Lung microvascular endothelial cell (primary cell): ENCODE measurements at regions not wholly inside any gene's neighbourhood (a gene's known extent, or its start where the extent isn't known, plus 50 kb on each side); places are given as distances from the start of the nearest gene placed in this dataset.

Experiments
- DNase-seq, 2 donors: peaks; one replicate each; pipeline versions ENCODE4 v3.0.0 to v3.0.0-alpha.2; 2010; ENCODE audit warnings: low read depth in 2 of 2

GRCh38 chr5:3542769-3543168 lies 52.9 kb upstream of the IRX1 start:
- DNase-seq, result no peak

DNA sequence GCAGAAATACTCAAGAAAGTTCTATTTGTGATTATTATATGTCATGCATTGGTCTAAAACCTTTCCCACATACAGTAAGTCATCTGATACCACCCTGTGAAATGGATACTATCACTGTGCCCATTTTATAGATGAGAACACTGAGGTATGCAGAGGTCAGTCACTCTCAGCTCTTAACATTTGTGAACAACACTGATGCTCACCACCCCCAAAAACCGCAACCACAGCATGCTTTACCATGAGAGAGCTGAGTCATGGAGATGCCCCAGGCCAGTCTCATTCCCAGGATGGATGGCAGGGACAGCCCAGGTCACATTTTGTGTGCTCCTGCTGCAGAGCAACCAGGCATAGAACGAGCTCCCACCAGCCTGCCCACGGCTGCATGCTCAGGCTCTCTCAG lies 53.5 kb upstream of the IRX1 start:
- DNase-seq, result no peak

DNA sequence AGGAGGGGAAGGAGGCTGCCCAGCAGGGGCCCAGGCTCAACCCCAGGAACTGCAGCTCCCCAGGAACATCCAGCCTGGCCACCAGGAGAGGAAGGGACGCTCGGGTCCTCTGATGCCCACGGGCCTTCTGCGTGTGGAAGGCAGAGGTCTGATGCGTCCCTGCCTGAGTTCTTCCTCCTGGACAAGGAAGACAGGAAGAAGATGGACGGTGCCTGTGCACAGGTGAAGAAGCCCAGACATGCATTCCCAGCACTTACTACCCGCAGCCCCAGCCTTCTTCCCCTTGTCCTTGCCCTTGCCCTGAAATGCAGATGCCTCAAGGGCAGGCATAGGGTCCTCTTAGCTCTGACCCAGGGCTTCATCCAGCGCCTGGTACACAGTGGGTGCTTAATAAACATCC lies 56.7 kb upstream of the IRX1 start:
- no peak for DNase-seq

DNA sequence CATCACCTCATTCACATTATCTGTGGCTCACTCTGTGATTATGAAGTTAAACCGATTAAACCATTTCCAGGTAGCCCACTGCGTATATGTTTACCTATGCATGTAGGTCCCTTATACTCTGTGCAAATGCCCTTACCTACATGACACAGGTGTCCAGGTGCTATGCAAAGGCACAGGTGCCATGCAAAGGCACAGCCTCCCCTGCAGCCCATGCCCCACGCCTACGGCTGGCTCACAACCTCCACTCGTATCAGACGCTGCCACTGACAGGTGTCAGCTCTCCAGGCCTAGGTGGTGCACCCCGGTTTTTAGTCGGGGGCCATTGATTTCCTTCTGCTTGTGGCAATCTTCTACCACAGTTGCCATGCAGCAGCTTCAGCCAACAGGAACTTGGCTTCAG lies 57.7 kb upstream of the IRX1 start:
- no peak for DNase-seq

- no peak for DNase-seq
Measured at GRCh38 chr5:3535414-3536211, 60.0 kb upstream of the IRX1 start.

GRCh38 chr5:3534997-3535396 lies 60.6 kb upstream of the IRX1 start:
- no peak for DNase-seq

DNA sequence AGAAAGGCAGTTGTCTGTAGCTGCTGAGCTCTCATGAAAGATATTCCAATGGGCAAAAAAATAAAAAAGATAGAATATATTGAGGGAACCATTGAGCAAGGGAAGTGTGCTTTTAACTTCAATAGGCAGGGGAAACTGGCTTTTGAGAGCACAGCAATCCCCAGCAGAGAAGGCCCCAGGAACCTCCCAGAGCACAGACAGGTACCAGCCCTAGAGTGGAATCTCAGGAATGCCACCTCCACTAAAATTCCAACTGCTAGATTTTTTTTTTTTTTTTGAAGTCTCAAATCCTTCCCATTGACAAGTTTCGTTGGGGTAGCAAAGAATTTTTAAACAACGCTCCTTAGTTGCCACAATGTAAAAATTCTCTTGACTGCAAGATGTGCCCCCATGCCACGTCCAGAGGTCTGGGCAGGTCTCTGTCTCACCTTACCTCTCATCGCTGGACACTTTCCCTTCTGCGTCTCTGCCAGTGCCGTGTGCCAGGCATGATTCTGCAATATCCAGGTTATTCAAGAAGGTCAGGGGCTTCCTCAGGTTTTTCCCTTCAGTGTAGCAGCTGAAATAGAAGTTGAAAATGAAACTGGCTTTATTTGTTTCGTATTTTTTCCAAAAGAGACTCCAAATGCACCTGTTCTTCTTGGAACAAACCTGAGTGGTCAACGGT lies 64.2 kb upstream of the IRX1 start:
- DNase-seq, result no peak

GRCh38 chr5:3530251-3530650 lies 65.4 kb upstream of the IRX1 start:
- no peak for DNase-seq

DNA sequence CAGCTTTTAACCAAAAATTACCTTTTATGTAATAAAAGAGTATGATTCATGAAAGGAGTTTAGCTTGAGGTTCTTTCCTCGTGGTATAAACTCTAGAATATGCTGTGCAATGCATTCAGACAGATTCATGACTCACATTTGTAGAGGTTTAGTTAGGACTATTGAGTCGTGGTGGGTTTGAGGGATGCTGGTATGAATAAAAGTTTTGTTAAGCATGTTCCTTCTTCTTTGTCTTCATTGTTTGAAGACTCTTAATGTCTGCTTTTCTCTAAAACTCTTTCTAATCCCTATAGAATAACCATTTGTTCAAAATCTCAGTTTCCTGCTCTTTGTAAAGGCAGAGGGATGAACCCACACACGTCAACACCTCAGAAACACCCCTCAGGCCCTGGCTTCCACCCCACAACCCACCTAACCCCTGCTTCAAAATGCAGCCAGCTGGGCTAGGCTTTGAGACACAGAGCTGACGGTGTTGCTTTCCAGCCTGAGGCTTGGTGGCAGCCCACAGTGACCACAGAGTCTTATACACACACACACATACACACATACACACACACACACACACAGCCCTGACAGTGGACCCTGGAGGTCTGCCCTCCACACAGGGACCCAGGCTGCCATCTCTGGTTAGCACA lies 69.0 kb upstream of the IRX1 start:
- DNase-seq, result no peak

DNA sequence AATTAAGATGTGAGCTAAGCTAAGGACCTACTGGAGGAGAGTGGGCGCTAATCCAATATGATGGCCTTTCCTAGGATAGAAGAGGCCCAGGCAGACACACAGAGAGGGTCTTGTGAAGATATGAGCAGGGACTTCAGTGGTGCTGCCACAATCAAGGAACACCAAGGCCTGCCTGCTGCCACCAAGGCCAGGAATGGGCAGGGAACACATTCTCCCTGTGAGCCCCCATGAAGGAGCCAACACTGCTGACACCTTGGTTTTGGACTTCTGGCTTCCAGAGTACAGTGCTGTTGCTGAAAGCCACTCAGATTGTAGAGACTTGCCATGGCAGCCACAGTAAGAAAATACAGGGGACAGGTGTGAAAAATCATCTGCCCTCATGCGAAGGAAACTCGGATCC lies 73.1 kb upstream of the IRX1 start:
- DNase-seq, result no peak

GRCh38 chr5:3518576-3518975 lies 77.1 kb upstream of the IRX1 start:
- no peak for DNase-seq

DNA sequence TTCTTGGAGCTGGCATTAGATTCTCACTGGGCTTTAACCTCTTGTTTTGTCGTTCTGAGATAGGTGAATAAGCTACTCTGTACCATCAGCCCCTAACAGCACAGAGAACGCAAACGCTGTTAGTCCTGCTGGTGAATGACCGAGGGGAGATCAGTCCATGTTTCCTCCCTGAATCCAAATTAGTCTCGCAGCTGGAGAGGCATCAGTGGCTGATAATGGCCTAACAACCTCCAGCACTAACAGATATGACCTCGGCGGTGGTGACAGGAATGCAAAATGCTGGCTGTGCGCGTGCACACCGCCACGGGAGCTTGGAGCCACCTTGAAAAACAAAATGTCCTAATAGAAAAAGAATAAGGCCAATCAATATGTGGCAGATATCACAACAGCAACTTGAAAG lies 77.6 kb upstream of the IRX1 start:
- no peak for DNase-seq

DNA sequence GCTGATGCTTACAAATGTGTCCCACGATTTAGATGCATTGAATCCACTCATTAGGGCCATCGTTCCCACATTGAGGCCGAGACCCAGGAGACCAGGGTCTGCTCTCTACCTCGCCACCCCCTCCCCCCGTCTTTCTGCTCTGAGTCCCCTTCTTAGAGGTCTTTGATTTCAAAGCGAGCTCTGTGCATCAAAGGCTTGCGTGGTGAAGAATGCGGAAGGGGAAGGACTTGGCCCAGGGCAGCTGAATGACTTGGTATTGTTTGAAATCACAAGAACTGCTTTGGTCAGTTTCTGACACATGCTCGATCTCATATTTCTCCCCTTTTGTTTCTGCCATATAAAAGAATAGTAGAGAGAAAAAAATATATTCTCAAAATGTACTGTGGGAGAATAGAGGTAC lies 78.3 kb upstream of the IRX1 start:
- DNase-seq, result no peak

DNA sequence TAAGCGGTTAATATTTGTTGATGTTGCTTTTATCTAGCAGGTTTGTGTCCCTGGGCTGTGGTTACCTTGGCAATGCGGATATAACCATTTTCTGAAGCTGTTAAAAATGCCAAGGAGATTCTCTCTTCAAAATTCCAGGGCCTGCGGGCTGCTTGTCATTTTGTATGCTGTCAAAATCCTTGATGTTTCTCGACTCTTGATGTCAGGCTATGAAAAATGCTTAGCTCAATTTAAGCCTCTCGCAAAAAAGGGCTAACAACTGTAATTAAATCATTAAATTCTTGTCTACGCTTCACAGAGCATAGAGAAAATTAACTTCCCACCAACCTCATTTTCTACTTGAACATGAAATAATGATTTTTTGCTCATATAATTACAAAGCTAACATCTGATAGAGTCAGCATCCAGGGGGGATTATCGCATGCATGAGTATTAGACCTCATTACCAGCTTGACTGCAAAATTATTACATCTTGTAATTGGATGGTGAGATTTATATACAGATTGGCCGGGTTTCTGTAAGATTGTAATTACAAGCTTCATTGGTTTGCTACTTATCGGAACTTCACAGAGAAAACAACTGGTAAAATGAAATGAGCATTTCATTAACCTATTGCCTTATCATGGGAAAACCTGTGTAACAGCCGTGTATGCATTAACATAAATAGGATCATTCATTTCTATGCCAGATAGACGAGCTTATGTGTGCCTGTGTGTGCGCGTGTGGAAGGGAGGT lies 83.1 kb upstream of the IRX1 start:
- DNase-seq, result no peak

DNA sequence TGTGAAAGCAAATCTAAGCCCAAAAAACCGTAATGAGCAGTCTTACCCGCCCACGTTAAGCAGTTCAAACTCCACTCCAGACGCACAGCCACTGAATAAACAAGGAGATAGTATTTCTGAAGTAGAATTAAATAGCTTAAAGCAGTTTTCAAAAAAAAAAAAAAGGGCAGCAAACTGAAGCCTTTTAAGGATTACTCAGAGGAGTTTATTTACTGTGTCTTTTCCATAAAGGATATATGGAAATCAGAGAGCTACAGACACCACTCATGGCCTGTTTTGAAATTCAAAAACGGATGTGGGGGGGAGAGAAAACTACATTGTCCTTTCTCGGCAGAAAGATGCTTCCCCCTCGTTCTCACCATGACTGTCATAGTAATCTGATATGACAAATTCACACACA lies 83.7 kb upstream of the IRX1 start:
- no peak for DNase-seq

GRCh38 chr5:3511519-3511918 lies 84.1 kb upstream of the IRX1 start:
- no peak for DNase-seq

DNA sequence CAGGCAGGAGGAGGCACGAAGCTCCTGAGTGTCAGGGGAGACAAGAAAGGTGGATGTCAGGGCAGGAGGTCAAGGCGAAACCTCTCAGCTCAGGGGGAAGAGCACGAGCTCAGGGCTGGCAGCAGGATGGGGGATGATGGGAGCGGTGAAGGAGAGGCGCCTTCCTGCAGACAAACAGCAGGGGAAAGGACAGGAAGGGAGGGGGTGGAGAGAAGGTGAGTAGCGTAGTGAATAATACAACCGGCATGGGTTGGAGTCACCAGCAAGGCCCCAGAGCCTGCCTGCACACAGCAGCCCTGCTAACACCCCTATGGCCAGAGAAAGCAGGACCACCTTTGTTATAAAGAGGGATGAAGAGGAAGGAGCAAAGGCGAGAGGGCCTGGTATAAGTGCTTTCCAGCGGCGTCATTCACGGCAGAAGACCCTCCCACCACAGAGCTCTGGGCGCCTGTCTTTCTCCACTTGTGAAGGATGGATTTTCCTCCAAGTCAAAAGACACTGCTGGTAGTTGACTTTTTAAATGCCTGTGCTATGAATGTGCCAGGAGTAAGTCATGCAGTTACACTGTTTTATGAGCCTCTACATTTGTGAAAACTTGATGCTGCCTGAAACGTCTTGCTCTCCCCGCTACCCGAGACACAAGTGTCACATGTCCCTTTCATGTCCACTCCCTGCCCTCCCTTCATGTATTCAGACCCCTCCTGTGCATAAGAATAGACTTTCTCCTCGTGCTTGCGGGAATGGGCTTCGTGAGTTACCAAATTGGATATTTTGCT lies 84.8 kb upstream of the IRX1 start:
- no peak for DNase-seq

DNA sequence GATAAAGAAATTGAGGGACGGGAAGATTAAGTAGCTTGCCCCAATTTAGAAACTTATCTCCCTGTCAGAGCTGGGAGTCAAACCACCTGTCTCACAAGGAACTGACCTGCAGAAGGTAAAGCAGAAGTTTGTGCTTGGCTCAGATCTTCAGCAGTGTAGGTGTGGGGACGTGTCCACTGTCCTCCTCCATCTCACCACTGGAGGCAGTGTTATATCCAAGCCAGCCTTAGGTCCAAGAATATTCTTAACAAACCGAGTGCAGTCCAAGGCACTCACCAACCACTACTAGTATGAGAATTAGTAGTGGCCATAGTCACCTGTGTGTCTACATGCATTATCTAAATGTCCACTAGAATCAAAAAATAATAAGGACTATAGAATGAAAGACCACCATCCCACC lies 86.3 kb upstream of the IRX1 start:
- DNase-seq, result no peak

GRCh38 chr5:3508395-3508794 lies 87.2 kb upstream of the IRX1 start:
- DNase-seq, result no peak

DNA sequence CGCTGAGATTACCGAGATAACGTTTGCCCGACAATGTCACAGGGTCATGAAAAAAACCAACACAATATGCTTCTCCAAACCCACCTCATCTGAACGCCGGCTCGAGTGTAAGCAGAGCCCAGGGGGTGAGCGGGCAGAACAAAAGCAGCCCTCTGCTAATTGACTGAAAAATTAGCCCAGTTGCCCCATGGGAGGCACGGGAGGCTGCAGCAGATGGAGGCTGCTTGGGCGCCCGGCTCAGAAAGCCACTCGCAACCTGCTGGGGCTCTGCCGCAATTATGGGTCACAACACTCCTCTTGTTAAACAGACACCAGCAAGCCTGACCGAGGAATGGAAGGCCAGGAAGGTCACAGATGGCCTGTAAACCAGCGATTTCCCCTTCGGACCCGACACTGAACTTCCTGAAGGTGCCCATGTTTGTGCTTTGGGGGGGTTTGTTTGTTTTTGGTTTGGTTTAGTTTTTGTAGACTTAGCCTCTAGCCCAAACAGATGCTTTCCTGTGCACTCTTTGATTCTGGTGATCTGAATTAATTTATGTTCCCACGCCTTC lies 104.6 kb upstream of the IRX1 start:
- no peak for DNase-seq

- DNase-seq, result no peak
Measured at GRCh38 chr5:3489239-3489843, 106.3 kb upstream of the IRX1 start.
